NCI-H2227 (cell line): ENCODE measurements at regions not wholly inside any gene's neighbourhood (a gene's known extent, or its start where the extent isn't known, plus 50 kb on each side); places are given as distances from the start of the nearest gene placed in this dataset.

ENCODE experiments used
- DNase-seq: peaks from one replicate; lab custom pipeline; 2025; ENCODE audit not compliant: unreplicated experiment; lab: John Stamatoyannopoulos, UW

- no peak for DNase-seq
These were observed 225.4 kb upstream of the UBE2E2 start for GRCh38 chr3:22977650-22978289.

GRCh38 chr3:22979581-22979980 lies 223.5 kb upstream of the UBE2E2 start:
- no peak for DNase-seq

GRCh38 chr3:22980346-22980745 lies 222.8 kb upstream of the UBE2E2 start:
- DNase-seq = no peak

GRCh38 chr3:22981166-22981565 lies 222.0 kb upstream of the UBE2E2 start:
- DNase-seq = no peak

- DNase-seq = no peak
These were observed 221.3 kb upstream of the UBE2E2 start for GRCh38 chr3:22981861-22982260.

- DNase-seq = no peak
These were observed 220.0 kb upstream of the UBE2E2 start for GRCh38 chr3:22982981-22983587.

GRCh38 chr3:22986958-22987357 lies 216.2 kb upstream of the UBE2E2 start:
- DNase-seq = no peak

- DNase-seq = no peak
These were observed 214.6 kb upstream of the UBE2E2 start for GRCh38 chr3:22988566-22988965.

- DNase-seq = no peak
These were observed 213.4 kb upstream of the UBE2E2 start for GRCh38 chr3:22989716-22990115.

GRCh38 chr3:22990291-22991200 lies 212.6 kb upstream of the UBE2E2 start:
- DNase-seq = no peak

- no peak for DNase-seq
These were observed 208.3 kb upstream of the UBE2E2 start for GRCh38 chr3:22994781-22995180.

- no peak for DNase-seq
These were observed 206.1 kb upstream of the UBE2E2 start for GRCh38 chr3:22996920-22997571.

- DNase-seq = no peak
These were observed 202.8 kb upstream of the UBE2E2 start for GRCh38 chr3:23000371-23000770.

- DNase-seq = no peak
These were observed 201.0 kb upstream of the UBE2E2 start for GRCh38 chr3:23002151-23002550.

- no peak for DNase-seq
These were observed 200.0 kb upstream of the UBE2E2 start for GRCh38 chr3:23002836-23003732.

GRCh38 chr3:23003733-23004046 lies 199.4 kb upstream of the UBE2E2 start:
- DNase-seq = no peak

- no peak for DNase-seq
These were observed 198.2 kb upstream of the UBE2E2 start for GRCh38 chr3:23004971-23005370.

GRCh38 chr3:23017801-23018200 lies 185.3 kb upstream of the UBE2E2 start:
- no peak for DNase-seq

GRCh38 chr3:23019596-23020300 lies 183.4 kb upstream of the UBE2E2 start:
- DNase-seq = no peak

- DNase-seq = no peak
These were observed 174.8 kb upstream of the UBE2E2 start for GRCh38 chr3:23028294-23028693.
